ENCODE measurements at regions not wholly inside any gene's neighbourhood (a gene's known extent, or its start where the extent isn't known, plus 50 kb on each side); places are given as distances from the start of the nearest gene placed in this dataset.

DNA sequence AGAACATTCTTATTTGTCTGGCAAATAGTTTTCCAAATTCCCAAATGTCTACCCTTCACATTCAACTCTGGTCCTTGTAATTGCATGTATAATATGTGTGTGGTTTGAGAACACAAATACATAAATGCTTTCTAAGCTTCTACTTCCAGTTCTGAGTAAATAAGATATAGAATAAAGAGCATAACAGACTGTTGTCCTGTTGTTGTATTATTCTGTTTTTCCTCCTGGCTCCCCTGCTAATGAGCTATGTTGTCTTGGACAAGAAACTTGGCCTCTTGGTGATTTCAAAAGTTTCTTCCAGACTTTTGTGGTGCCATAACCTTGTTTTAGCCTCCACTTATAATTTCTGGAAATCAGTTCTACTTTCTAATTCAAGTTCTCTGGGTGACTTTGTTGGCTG, 75.3 kb upstream of the USP38 start:
- H3K27ac Mint-ChIP-seq = no peak overlapping the region
- H3K4me2 ChIP-seq (replicated peaks; ENCODE audit: extremely low read depth, low read length, poor library complexity, severe bottlenecking) = no peak overlapping the region
- H3K36me3 ChIP-seq (replicated peaks in 1 of 2; ENCODE audit: control insufficient read depth in 1 of 2, insufficient read depth in 2 of 2, low read length in 2 of 2) = no peaks in the 10 kb centered on the region
- no peaks in the 10 kb centered on the region for H3K4me1 Mint-ChIP-seq
- H3K9ac ChIP-seq (ENCODE audit: insufficient read depth, low read length, poor library complexity, severe bottlenecking) = no peak overlapping the region
- H3K4me3 Mint-ChIP-seq = no peak overlapping the region
- H3K4me3 ChIP-seq (replicated peaks in 1 of 3; ENCODE audit: low read depth in 2 of 3, low read length in 3 of 3) = no peak overlapping the region
- intact Hi-C loops (cut with micrococcal nuclease) = no loop called here
- no peaks in the 10 kb centered on the region for H3K79me2 ChIP-seq (ENCODE audit: insufficient read depth, low read length)
- no peak overlapping the region for H2AFZ ChIP-seq (ENCODE audit: insufficient read depth, low read depth, low read length, poor library complexity, severe bottlenecking)
- no peaks in the 10 kb centered on the region for H3K9me3 ChIP-seq (replicated peaks in 1 of 2; ENCODE audit: control insufficient read depth in 1 of 2, insufficient read depth in 1 of 2, low read length in 2 of 2)
- H3K27me3 ChIP-seq (ENCODE audit: control insufficient read depth in 2 of 2, insufficient read depth in 2 of 2, low read length in 2 of 2) = no peaks in the 10 kb centered on the region
- H3K36me3 Mint-ChIP-seq = no peaks in the 10 kb centered on the region
- H3K4me1 ChIP-seq (ENCODE audit: control insufficient read depth in 1 of 2, insufficient read depth in 2 of 2, low read length in 2 of 2) = no peaks in the 10 kb centered on the region
- H3K27ac ChIP-seq (ENCODE audit: low read depth in 1 of 2, low read length in 2 of 2) = no peak overlapping the region
- no peaks in the 10 kb centered on the region for H4K20me1 ChIP-seq (ENCODE audit: insufficient read depth, low read length)
- TF ChIP-seq, protein P1, sequence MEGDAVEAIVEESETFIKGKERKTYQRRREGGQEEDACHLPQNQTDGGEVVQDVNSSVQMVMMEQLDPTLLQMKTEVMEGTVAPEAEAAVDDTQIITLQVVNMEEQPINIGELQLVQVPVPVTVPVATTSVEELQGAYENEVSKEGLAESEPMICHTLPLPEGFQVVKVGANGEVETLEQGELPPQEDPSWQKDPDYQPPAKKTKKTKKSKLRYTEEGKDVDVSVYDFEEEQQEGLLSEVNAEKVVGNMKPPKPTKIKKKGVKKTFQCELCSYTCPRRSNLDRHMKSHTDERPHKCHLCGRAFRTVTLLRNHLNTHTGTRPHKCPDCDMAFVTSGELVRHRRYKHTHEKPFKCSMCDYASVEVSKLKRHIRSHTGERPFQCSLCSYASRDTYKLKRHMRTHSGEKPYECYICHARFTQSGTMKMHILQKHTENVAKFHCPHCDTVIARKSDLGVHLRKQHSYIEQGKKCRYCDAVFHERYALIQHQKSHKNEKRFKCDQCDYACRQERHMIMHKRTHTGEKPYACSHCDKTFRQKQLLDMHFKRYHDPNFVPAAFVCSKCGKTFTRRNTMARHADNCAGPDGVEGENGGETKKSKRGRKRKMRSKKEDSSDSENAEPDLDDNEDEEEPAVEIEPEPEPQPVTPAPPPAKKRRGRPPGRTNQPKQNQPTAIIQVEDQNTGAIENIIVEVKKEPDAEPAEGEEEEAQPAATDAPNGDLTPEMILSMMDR (IDR thresholded peaks at IDR 0.05) = no peak
- peaks cover 0 to 4% (median 1%) of the 10 kb centered on the region in 7 donors for H3K9me3 Mint-ChIP-seq
- DNase-seq = no peak
- peaks cover 0 to under 1% (median 0%) of the 10 kb centered on the region in 3 donors for H3K27me3 Mint-ChIP-seq (ENCODE audit: low read depth in 3 of 3)

DNA sequence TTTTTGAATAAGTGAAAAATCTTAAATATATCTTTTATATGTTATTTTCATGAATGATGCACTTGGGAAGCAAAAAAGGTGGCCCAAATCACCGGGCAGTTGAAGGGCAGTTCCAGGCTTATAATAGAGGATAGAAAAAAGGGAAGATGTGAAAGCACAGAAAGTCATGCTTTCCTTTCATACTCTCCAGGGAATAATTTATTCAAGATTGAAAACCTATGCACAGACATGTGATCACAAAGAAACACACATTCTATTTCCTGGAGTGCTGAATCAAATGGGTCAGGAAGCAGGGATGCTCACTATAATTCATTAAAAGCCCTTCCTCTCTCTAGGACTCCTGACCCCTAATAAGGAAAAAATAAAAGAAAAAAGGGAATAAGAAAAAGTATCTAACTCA, 66.1 kb upstream of the USP38 start:
- Histone ChIP-seq H3K4me1 (ENCODE audit: control insufficient read depth in 1 of 2, insufficient read depth in 2 of 2, low read length in 2 of 2) (no peaks in the 10 kb centered on the region), H3K79me2 (ENCODE audit: insufficient read depth, low read length) (no peaks in the 10 kb centered on the region), H2AFZ (ENCODE audit: insufficient read depth, low read depth, low read length, poor library complexity, severe bottlenecking) (no peak overlapping the region), H3K27me3 (ENCODE audit: control insufficient read depth in 2 of 2, insufficient read depth in 2 of 2, low read length in 2 of 2) (no peaks in the 10 kb centered on the region), H3K9ac (ENCODE audit: insufficient read depth, low read length, poor library complexity, severe bottlenecking) (no peak overlapping the region), H3K4me3 (replicated peaks in 1 of 3; ENCODE audit: low read depth in 2 of 3, low read length in 3 of 3) (no peak overlapping the region), H3K36me3 (replicated peaks in 1 of 2; ENCODE audit: control insufficient read depth in 1 of 2, insufficient read depth in 2 of 2, low read length in 2 of 2) (no peaks in the 10 kb centered on the region), H4K20me1 (ENCODE audit: insufficient read depth, low read length) (no peaks in the 10 kb centered on the region), H3K27ac (ENCODE audit: low read depth in 1 of 2, low read length in 2 of 2) (no peak overlapping the region), H3K9me3 (replicated peaks in 1 of 2; ENCODE audit: control insufficient read depth in 1 of 2, insufficient read depth in 1 of 2, low read length in 2 of 2) (no peaks in the 10 kb centered on the region), H3K4me2 (replicated peaks; ENCODE audit: extremely low read depth, low read length, poor library complexity, severe bottlenecking) (no peak overlapping the region)
- H3K27ac Mint-ChIP-seq = no peak overlapping the region
- H3K4me3 Mint-ChIP-seq = no peak overlapping the region
- no peaks in the 10 kb centered on the region for H3K36me3 Mint-ChIP-seq
- no peaks in the 10 kb centered on the region for H3K4me1 Mint-ChIP-seq
- TF ChIP-seq, protein P1 (IDR thresholded peaks at IDR 0.05) = no peak
- WGBS (ENCODE audit: insufficient coverage) = no CpG with 5 or more reads among the region's 1 CpG
- peaks cover 0 to 4% (median 0%) of the 10 kb centered on the region in 7 donors for H3K9me3 Mint-ChIP-seq
- no peak for DNase-seq
- peaks cover 0 to 4% (median 0%) of the 10 kb centered on the region in 3 donors for H3K27me3 Mint-ChIP-seq (ENCODE audit: low read depth in 3 of 3)
- intact Hi-C loops (cut with micrococcal nuclease) = no loop called here
